ENCODE measurements at regions not wholly inside any gene's neighbourhood (a gene's known extent, or its start where the extent isn't known, plus 50 kb on each side); places are given as distances from the start of the nearest gene placed in this dataset.

DNA sequence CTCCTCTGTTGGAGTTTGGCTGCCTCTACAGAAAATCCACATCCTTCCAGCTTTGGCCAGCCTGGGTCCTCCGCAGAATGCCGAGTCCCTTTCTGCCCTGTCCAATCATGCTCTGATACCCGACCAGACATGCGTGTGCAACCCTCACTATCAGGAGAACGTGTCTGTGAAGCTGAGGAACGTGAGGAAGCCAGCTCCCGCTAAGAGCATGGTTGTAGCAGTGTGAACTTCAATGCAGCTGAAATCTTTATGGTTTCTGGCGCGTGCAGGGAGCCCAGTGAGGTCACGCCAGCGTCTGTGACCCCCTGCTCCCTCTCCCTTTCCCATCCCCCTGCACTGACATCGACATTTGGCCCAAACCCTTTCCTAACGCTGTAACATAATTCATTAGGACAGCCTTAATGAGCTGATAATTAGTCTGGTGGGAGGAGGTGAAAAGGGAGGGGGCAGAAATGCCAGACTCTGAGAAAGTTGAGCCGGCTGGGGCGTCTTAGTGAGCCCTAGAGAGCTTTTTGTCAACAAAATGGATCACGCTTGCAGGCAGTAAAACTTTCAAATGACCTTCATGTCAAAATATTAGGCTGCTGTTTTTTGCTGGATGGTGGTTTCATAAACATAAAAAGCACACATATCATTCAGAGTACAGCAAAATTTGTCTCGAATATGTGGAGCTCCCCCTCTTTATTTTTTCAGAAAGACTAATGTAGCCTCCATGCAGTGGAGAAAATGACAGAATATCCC lies 423.3 kb downstream of the QKI start:
- TF ChIP-seq EZH2 (optimal IDR thresholded peaks at IDR 0.05; ENCODE audit: low read depth, low read length) (no peak), CTCF (IDR thresholded peaks at IDR 0.05; ENCODE audit: low read length) (no peak), EZH2phosphoT487 (IDR thresholded peaks at IDR 0.05; ENCODE audit: low read length) (no peak)
- Histone ChIP-seq H3K4me1 (ENCODE audit: low read length) (no peaks in the 10 kb centered on the region), H3K27ac (ENCODE audit: low read length) (no peak overlapping the region), H3K27me3 (replicated peaks; ENCODE audit: insufficient read depth, low read length) (no peaks in the 10 kb centered on the region), H3K4me2 (ENCODE audit: low read depth, low read length) (no peak overlapping the region), H3K9ac (ENCODE audit: low read length) (no peak overlapping the region), H4K20me1 (ENCODE audit: insufficient read depth, low read length) (no peaks in the 10 kb centered on the region), H2AFZ (ENCODE audit: low read length) (no peak overlapping the region), H3K36me3 (replicated peaks; ENCODE audit: insufficient read depth, low read length) (no peaks in the 10 kb centered on the region), H3K4me3 (ENCODE audit: low read length) (no peak overlapping the region), H3K79me2 (ENCODE audit: low read length) (no peaks in the 10 kb centered on the region), H3F3A (ENCODE audit: insufficient read depth, low read length) (no peaks in the 10 kb centered on the region), H3K9me3 (replicated peaks; ENCODE audit: insufficient read depth, low read length) (no peaks in the 10 kb centered on the region), H3K9me2 (replicated peaks; ENCODE audit: insufficient read depth, low read length) (no peaks in the 10 kb centered on the region)
- DNase-seq: no peak

GRCh38 chr6:163836876-163837690 lies 422.6 kb downstream of the QKI start:
- Histone ChIP-seq H3K9ac (ENCODE audit: low read length) (no peak overlapping the region), H3K9me2 (replicated peaks; ENCODE audit: insufficient read depth, low read length) (no peaks in the 10 kb centered on the region), H3K4me1 (ENCODE audit: low read length) (no peaks in the 10 kb centered on the region), H3K36me3 (replicated peaks; ENCODE audit: insufficient read depth, low read length) (no peaks in the 10 kb centered on the region), H3K9me3 (replicated peaks; ENCODE audit: insufficient read depth, low read length) (no peaks in the 10 kb centered on the region), H3F3A (ENCODE audit: insufficient read depth, low read length) (no peaks in the 10 kb centered on the region), H3K79me2 (ENCODE audit: low read length) (no peaks in the 10 kb centered on the region), H4K20me1 (ENCODE audit: insufficient read depth, low read length) (no peaks in the 10 kb centered on the region), H3K27ac (ENCODE audit: low read length) (no peak overlapping the region), H3K4me3 (ENCODE audit: low read length) (no peak overlapping the region), H2AFZ (ENCODE audit: low read length) (no peak overlapping the region), H3K27me3 (replicated peaks; ENCODE audit: insufficient read depth, low read length) (no peaks in the 10 kb centered on the region), H3K4me2 (ENCODE audit: low read depth, low read length) (no peak overlapping the region)
- no peak for TF ChIP-seq CTCF (IDR thresholded peaks at IDR 0.05; ENCODE audit: low read length)
- no peak for TF ChIP-seq EZH2 (optimal IDR thresholded peaks at IDR 0.05; ENCODE audit: low read depth, low read length)
- no peak for TF ChIP-seq EZH2phosphoT487 (IDR thresholded peaks at IDR 0.05; ENCODE audit: low read length)
- DNase-seq: no peak

DNA sequence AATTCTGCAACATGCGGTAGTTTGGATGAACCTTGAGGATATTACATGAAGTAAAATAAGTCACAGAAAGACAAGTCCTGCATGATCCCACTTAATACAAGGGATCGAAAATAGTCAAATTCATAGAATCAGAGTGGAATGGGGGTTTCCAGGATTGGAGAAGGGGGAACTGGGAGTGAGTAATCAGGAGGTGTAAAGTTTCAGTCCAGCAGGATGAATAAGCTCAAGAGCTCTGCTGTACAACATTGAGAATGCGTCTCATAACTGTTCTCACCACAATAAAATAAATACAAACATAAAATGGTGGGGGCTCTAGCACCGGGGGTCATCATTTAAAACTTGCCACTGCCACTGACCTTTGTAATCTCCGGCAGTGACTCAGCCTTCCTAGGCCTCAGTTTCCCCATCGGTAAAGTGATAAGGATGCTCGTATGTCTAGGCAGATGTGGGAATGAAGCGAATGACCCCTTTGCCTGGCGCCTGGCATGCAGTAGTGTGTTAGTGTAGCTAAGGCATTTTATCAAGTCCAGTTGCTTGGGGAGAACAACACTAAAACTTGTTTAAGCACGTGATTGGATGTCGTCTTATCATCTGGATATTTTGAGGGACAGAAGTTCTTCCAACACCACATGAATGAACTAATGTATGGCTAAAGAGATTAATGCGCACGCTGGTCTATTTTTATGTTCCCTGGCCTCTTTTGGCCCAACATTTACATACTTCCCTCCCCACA lies 421.1 kb downstream of the QKI start:
- Histone ChIP-seq H3K9me2 (replicated peaks; ENCODE audit: insufficient read depth, low read length) (no peaks in the 10 kb centered on the region), H2AFZ (ENCODE audit: low read length) (no peak overlapping the region), H3K4me3 (ENCODE audit: low read length) (no peak overlapping the region), H3K27me3 (replicated peaks; ENCODE audit: insufficient read depth, low read length) (no peaks in the 10 kb centered on the region), H3F3A (ENCODE audit: insufficient read depth, low read length) (no peaks in the 10 kb centered on the region), H4K20me1 (ENCODE audit: insufficient read depth, low read length) (no peaks in the 10 kb centered on the region), H3K27ac (ENCODE audit: low read length) (no peak overlapping the region), H3K9ac (ENCODE audit: low read length) (no peak overlapping the region), H3K79me2 (ENCODE audit: low read length) (no peaks in the 10 kb centered on the region), H3K4me1 (ENCODE audit: low read length) (no peaks in the 10 kb centered on the region), H3K36me3 (replicated peaks; ENCODE audit: insufficient read depth, low read length) (no peaks in the 10 kb centered on the region), H3K9me3 (replicated peaks; ENCODE audit: insufficient read depth, low read length) (no peaks in the 10 kb centered on the region), H3K4me2 (ENCODE audit: low read depth, low read length) (no peak overlapping the region)
- TF ChIP-seq EZH2phosphoT487 (IDR thresholded peaks at IDR 0.05; ENCODE audit: low read length) (no peak), EZH2 (optimal IDR thresholded peaks at IDR 0.05; ENCODE audit: low read depth, low read length) (no peak), CTCF (IDR thresholded peaks at IDR 0.05; ENCODE audit: low read length) (no peak)
- DNase-seq: no peak

Measured in MM.1S (cell line).